Stimulated activated naive CD8-positive, alpha-beta T cell treated with anti-CD3 and anti-CD28 coated beads, Interleukin-15, Interleukin-2, amounts not matched to agents 100 ng/mL and 50 ng/mL, for 24 hours (primary cell): ENCODE measurements at regions not wholly inside any gene's neighbourhood (a gene's known extent, or its start where the extent isn't known, plus 50 kb on each side); places are given as distances from the start of the nearest gene placed in this dataset.
"Not testable (repeated sequence)": the region's sequence is repeated elsewhere in the genome, so short reads cannot be mapped to it uniquely, and the experiment has no call there.

ENCODE experiments used
- H3K27ac Mint-ChIP-seq: one replicate; pipeline ENCODE4 v1.8.0; 2021; ENCODE audit warnings: mild to moderate bottlenecking, mixed read lengths
- H3K27me3 Mint-ChIP-seq: one replicate; pipeline ENCODE4 v1.8.0; 2021; ENCODE audit warnings: mixed read lengths
- H3K36me3 Mint-ChIP-seq: one replicate; pipeline ENCODE4 v1.8.0; 2021; ENCODE audit warnings: low read depth, mixed read lengths
- H3K4me1 Mint-ChIP-seq: one replicate; pipeline ENCODE4 v1.8.0; 2021; ENCODE audit warnings: low read depth, mixed read lengths
- H3K4me3 Mint-ChIP-seq: one replicate; pipeline ENCODE4 v1.8.0; 2021; ENCODE audit warnings: mild to moderate bottlenecking, mixed read lengths
- H3K9me3 Mint-ChIP-seq: one replicate; pipeline ENCODE4 v1.8.0; 2021; ENCODE audit warnings: mixed read lengths

GRCh38 chrX:139475432-139475831, 55.1 kb upstream of the F9 start:
- Mint-ChIP-seq H3K27ac (no peak overlapping the region), H3K4me1 (no peaks in the 10 kb centered on the region), H3K36me3 (no peaks in the 10 kb centered on the region), H3K27me3 (no peaks in the 10 kb centered on the region), H3K9me3 (no peaks in the 10 kb centered on the region), H3K4me3 (no peak overlapping the region)

- not testable (repeated sequence) for H3K27ac Mint-ChIP-seq, H3K36me3 Mint-ChIP-seq, H3K4me3 Mint-ChIP-seq, H3K27me3 Mint-ChIP-seq, H3K4me1 Mint-ChIP-seq, H3K9me3 Mint-ChIP-seq
Measured at GRCh38 chrX:139461945-139462344, 68.6 kb upstream of the F9 start.

GRCh38 chrX:139454743-139455142, 75.8 kb upstream of the F9 start:
- no peak overlapping the region for H3K27ac Mint-ChIP-seq
- H3K9me3 Mint-ChIP-seq, result no peaks in the 10 kb centered on the region

GRCh38 chrX:139448996-139449395, 81.5 kb upstream of the F9 start:
- Mint-ChIP-seq H3K4me1 (no peaks in the 10 kb centered on the region), H3K36me3 (no peaks in the 10 kb centered on the region), H3K27ac (no peak overlapping the region), H3K27me3 (no peaks in the 10 kb centered on the region), H3K9me3 (no peaks in the 10 kb centered on the region), H3K4me3 (no peak overlapping the region)

More at GRCh38 chrX:139454743-139455142, 75.8 kb upstream of the F9 start:
- no peaks in the 10 kb centered on the region for H3K27me3 Mint-ChIP-seq
- H3K4me3 Mint-ChIP-seq, result no peak overlapping the region
- no peaks in the 10 kb centered on the region for H3K36me3 Mint-ChIP-seq
- H3K4me1 Mint-ChIP-seq, result no peaks in the 10 kb centered on the region

- Mint-ChIP-seq H3K27ac (no peak overlapping the region), H3K9me3 (no peaks in the 10 kb centered on the region), H3K36me3 (no peaks in the 10 kb centered on the region), H3K4me3 (no peak overlapping the region), H3K27me3 (no peaks in the 10 kb centered on the region), H3K4me1 (no peaks in the 10 kb centered on the region)
Measured at GRCh38 chrX:139446832-139447231, 83.7 kb upstream of the F9 start.

GRCh38 chrX:139429913-139430312, 100.6 kb upstream of the F9 start:
- H3K36me3 Mint-ChIP-seq, result no peaks in the 10 kb centered on the region
- no peak overlapping the region for H3K27ac Mint-ChIP-seq
- no peaks in the 10 kb centered on the region for H3K9me3 Mint-ChIP-seq
- H3K27me3 Mint-ChIP-seq, result no peaks in the 10 kb centered on the region
- H3K4me1 Mint-ChIP-seq, result no peaks in the 10 kb centered on the region
- H3K4me3 Mint-ChIP-seq, result no peak overlapping the region

- H3K4me1 Mint-ChIP-seq, result no peaks in the 10 kb centered on the region
- H3K4me3 Mint-ChIP-seq, result no peak overlapping the region
- no peak overlapping the region for H3K27ac Mint-ChIP-seq
- H3K36me3 Mint-ChIP-seq, result no peaks in the 10 kb centered on the region
- no peaks in the 10 kb centered on the region for H3K9me3 Mint-ChIP-seq
- H3K27me3 Mint-ChIP-seq, result no peaks in the 10 kb centered on the region
Measured at GRCh38 chrX:139423186-139423585, 107.4 kb upstream of the F9 start.

GRCh38 chrX:139398258-139398657, 132.3 kb upstream of the F9 start:
- not testable (repeated sequence) for H3K27me3 Mint-ChIP-seq, H3K36me3 Mint-ChIP-seq, H3K27ac Mint-ChIP-seq, H3K4me1 Mint-ChIP-seq, H3K9me3 Mint-ChIP-seq, H3K4me3 Mint-ChIP-seq

GRCh38 chrX:139388254-139388653, 142.3 kb upstream of the F9 start:
- Mint-ChIP-seq H3K27me3 (no peaks in the 10 kb centered on the region), H3K4me1 (no peaks in the 10 kb centered on the region), H3K4me3 (no peak overlapping the region), H3K36me3 (no peaks in the 10 kb centered on the region), H3K27ac (no peak overlapping the region), H3K9me3 (no peaks in the 10 kb centered on the region)

GRCh38 chrX:139382529-139382928, 148.0 kb upstream of the F9 start:
- Mint-ChIP-seq H3K4me3 (no peak overlapping the region), H3K9me3 (no peaks in the 10 kb centered on the region), H3K36me3 (no peaks in the 10 kb centered on the region), H3K27ac (no peak overlapping the region), H3K27me3 (no peaks in the 10 kb centered on the region), H3K4me1 (no peaks in the 10 kb centered on the region)

GRCh38 chrX:139376547-139376946, 154.0 kb upstream of the F9 start:
- H3K9me3 Mint-ChIP-seq, H3K4me3 Mint-ChIP-seq, H3K36me3 Mint-ChIP-seq, H3K4me1 Mint-ChIP-seq, H3K27ac Mint-ChIP-seq, H3K27me3 Mint-ChIP-seq: not testable (repeated sequence)

- Mint-ChIP-seq H3K4me3 (no peak overlapping the region), H3K36me3 (no peaks in the 10 kb centered on the region), H3K9me3 (no peaks in the 10 kb centered on the region), H3K27ac (no peak overlapping the region), H3K4me1 (no peaks in the 10 kb centered on the region), H3K27me3 (no peaks in the 10 kb centered on the region)
Measured at GRCh38 chrX:139360356-139360755, 170.2 kb upstream of the F9 start.

GRCh38 chrX:139342594-139342991, 187.9 kb upstream of the F9 start:
- H3K36me3 Mint-ChIP-seq, H3K4me3 Mint-ChIP-seq, H3K9me3 Mint-ChIP-seq, H3K27ac Mint-ChIP-seq, H3K27me3 Mint-ChIP-seq, H3K4me1 Mint-ChIP-seq: not testable (repeated sequence)

- not testable (repeated sequence) for H3K36me3 Mint-ChIP-seq, H3K27ac Mint-ChIP-seq, H3K27me3 Mint-ChIP-seq, H3K4me3 Mint-ChIP-seq, H3K4me1 Mint-ChIP-seq, H3K9me3 Mint-ChIP-seq
Measured at GRCh38 chrX:139341855-139342593, 188.5 kb upstream of the F9 start.

- H3K36me3 Mint-ChIP-seq, result no peaks in the 10 kb centered on the region
Measured at GRCh38 chrX:139332441-139332840, 198.1 kb upstream of the F9 start.

GRCh38 chrX:139327355-139327754, 203.2 kb upstream of the F9 start:
- Mint-ChIP-seq H3K36me3 (no peaks in the 10 kb centered on the region), H3K9me3 (no peaks in the 10 kb centered on the region), H3K4me3 (no peak overlapping the region), H3K4me1 (no peaks in the 10 kb centered on the region), H3K27ac (no peak overlapping the region), H3K27me3 (no peaks in the 10 kb centered on the region)

More at GRCh38 chrX:139332441-139332840, 198.1 kb upstream of the F9 start:
- no peak overlapping the region for H3K27ac Mint-ChIP-seq
- no peaks in the 10 kb centered on the region for H3K9me3 Mint-ChIP-seq
- no peaks in the 10 kb centered on the region for H3K4me1 Mint-ChIP-seq
- H3K27me3 Mint-ChIP-seq, result no peaks in the 10 kb centered on the region
- H3K4me3 Mint-ChIP-seq, result no peak overlapping the region
